GM12878 (cell line): ENCODE measurements at regions not wholly inside any gene's neighbourhood (a gene's known extent, or its start where the extent isn't known, plus 50 kb on each side); places are given as distances from the start of the nearest gene placed in this dataset.

Experiments used
- ATAC-seq: fragments of 200-7000 bp; cut with Tn5 transposase; 3 replicates; pipeline ENCODE4 v1.9.1; 2020; ENCODE audit warnings: mild to moderate bottlenecking, moderate library complexity
- BruUV-seq: library from RNA; stranded (reverse); fragments of 400-500 nt; replicated peaks from 2 replicates; lab custom pipeline; 2021; lab: Mats Ljungman, UMichigan
- CTCF ChIA-PET: fragments of 300-600 bp; sonication (Branson Sonifier 250); formaldehyde crosslinking; extraction: SDS; loops from one replicate; lab custom pipeline; 2021; ENCODE audit warnings: inconsistent platforms; lab: Yijun Ruan, JAX
- POLR2A ChIA-PET: fragments of 350-600 bp; formaldehyde crosslinking; extraction: SDS; loops from one replicate; lab custom pipeline; 2021; ENCODE audit warnings: inconsistent platforms; lab: Charles Lee
- RAD21 ChIA-PET: fragments of 300-600 bp; sonication (Branson Sonifier 250); formaldehyde crosslinking; loops from one replicate; lab custom pipeline; 2023; ENCODE audit warnings: antibody characterized with exemption; ENCODE audit not compliant: unreplicated experiment; lab: Charles Lee
- SMC1A ChIA-PET: fragments of 300-600 bp; sonication (Branson Sonifier 250); formaldehyde crosslinking; loops from one replicate; lab custom pipeline; 2023; ENCODE audit not compliant: unreplicated experiment, uncharacterized antibody; lab: Charles Lee
- DNase-seq: peaks from one replicate; pipeline ENCODE4 v3.0.0-alpha.2; 2011; ENCODE audit warnings: low read depth, low spot score
- FAIRE-seq: peaks from 3 replicates; lab custom pipeline; 2011; peaks lifted over from hg19 to GRCh38; lab: Jason Lieb, UNC
- H2AFZ ChIP-seq: 2 replicates; pipeline ENCODE4 v1.6.0; 2011; ENCODE audit warnings: low read depth, low read length, control low read depth; ENCODE audit not compliant: control insufficient read depth
- H3K27ac ChIP-seq: 2 replicates; pipeline ENCODE4 v1.5.1; 2011; ENCODE audit warnings: control low read depth; ENCODE audit not compliant: control insufficient read depth, insufficient read depth
- H3K27me3 ChIP-seq, 2 experiments: replicated peaks in 1 of 2; 2 replicates each; pipeline versions ENCODE4 v1.6.0 to v1.6.1; 2011; ENCODE audit warnings: low read length in 1 of 2; ENCODE audit not compliant: control insufficient read depth in 2 of 2, insufficient read depth in 2 of 2
- H3K36me3 ChIP-seq, 2 experiments: 2 replicates each; pipeline ENCODE4 v1.5.1; 2011; ENCODE audit warnings: low read length in 1 of 2; ENCODE audit not compliant: control insufficient read depth in 2 of 2, insufficient read depth in 2 of 2
- H3K4me1 ChIP-seq: 2 replicates; pipeline ENCODE4 v1.6.1; 2011; ENCODE audit warnings: mild to moderate bottlenecking, low read length, moderate library complexity, mixed read lengths; ENCODE audit not compliant: control insufficient read depth, insufficient read depth
- H3K4me2 ChIP-seq: 2 replicates; pipeline ENCODE4 v1.6.0; 2011; ENCODE audit warnings: control low read depth; ENCODE audit not compliant: control insufficient read depth, insufficient read depth
- H3K4me3 ChIP-seq: fragments of 200-600 bp; sonication (generic); 2 replicates; pipeline ENCODE4 v1.5.1; 2016
- H3K79me2 ChIP-seq: 2 replicates; pipeline ENCODE4 v1.6.0; 2011; ENCODE audit warnings: low read length; ENCODE audit not compliant: control insufficient read depth, insufficient read depth
- H3K9ac ChIP-seq: 2 replicates; pipeline ENCODE4 v1.8.0; 2011; ENCODE audit warnings: low read length, control low read depth, mixed read lengths; ENCODE audit not compliant: control insufficient read depth, insufficient read depth
- H3K9me3 ChIP-seq: replicated peaks from 3 replicates; pipeline ENCODE4 v1.5.1; 2011; ENCODE audit warnings: mild to moderate bottlenecking, low read length; ENCODE audit not compliant: control insufficient read depth, insufficient read depth
- H4K20me1 ChIP-seq: 2 replicates; pipeline ENCODE4 v1.6.0; 2011; ENCODE audit not compliant: control insufficient read depth, insufficient read depth
- CEBPB ChIP-seq, 2 experiments: fragments of 150-350 bp in 1 of 2; IDR thresholded peaks; 2 replicates each; pipeline ENCODE4 v1.6.1; 2012 to 2014; ENCODE audit warnings: low read depth in 2 of 2, low read length in 2 of 2, borderline replicate concordance in 1 of 2, inconsistent platforms in 1 of 2
- CHD1 ChIP-seq: IDR thresholded peaks from 2 replicates; pipeline ENCODE4 v1.6.1; 2012; ENCODE audit warnings: low read depth, low read length, improper control_type of control experiment
- CREB1 ChIP-seq: IDR thresholded peaks from 2 replicates; pipeline ENCODE4 v1.6.1; 2012; ENCODE audit warnings: low read depth, mild to moderate bottlenecking, inconsistent platforms
- CREM ChIP-seq: IDR thresholded peaks from 2 replicates; pipeline ENCODE4 v1.6.1; 2014; ENCODE audit warnings: antibody characterized with exemption, low read depth
- MTA3 ChIP-seq: IDR thresholded peaks from 2 replicates; pipeline ENCODE4 v1.6.1; 2012; ENCODE audit warnings: low read length, inconsistent platforms, borderline replicate concordance
- MYB ChIP-seq: fragments of 150-350 bp; IDR thresholded peaks from 2 replicates; pipeline ENCODE4 v1.6.1; 2014; ENCODE audit warnings: mild to moderate bottlenecking, low read depth, low read length, borderline replicate concordance
- RB1 ChIP-seq: fragments of 450-650 bp; formaldehyde crosslinking; IDR thresholded peaks from 2 replicates; pipeline ENCODE4 v1.6.1; 2017; ENCODE audit warnings: mild to moderate bottlenecking, borderline replicate concordance
- SMC3 ChIP-seq: IDR thresholded peaks from 2 replicates; pipeline ENCODE4 v1.6.1; 2011; ENCODE audit warnings: low read length, improper control_type of control experiment, borderline replicate concordance
- TARDBP ChIP-seq: IDR thresholded peaks from 2 replicates; pipeline ENCODE4 v1.6.1; 2016; ENCODE audit warnings: borderline replicate concordance
- TCF12 ChIP-seq: IDR thresholded peaks from 2 replicates; pipeline ENCODE4 v1.6.1; 2011; ENCODE audit warnings: low read depth, mild to moderate bottlenecking, low read length
- ZBTB33 ChIP-seq: fragments of 450-650 bp; IDR thresholded peaks from 2 replicates; pipeline ENCODE4 v1.6.1; 2017; ENCODE audit warnings: mild to moderate bottlenecking
- ZNF622 ChIP-seq: fragments of 450-650 bp; IDR thresholded peaks from 2 replicates; pipeline ENCODE4 v1.6.1; 2017; ENCODE audit warnings: mild to moderate bottlenecking, inconsistent platforms
- WGBS: methylation state at CpG from one replicate; pipeline ENCODE4 v1.1.6; 2016; ENCODE audit warnings: low lambda C conversion rate; ENCODE audit not compliant: insufficient replicate concordance, insufficient coverage; ENCODE audit errors: missing lambda C conversion rate; 5-methylcytosine and 5-hydroxymethylcytosine counted together
- in situ Hi-C: fragments of 300-500 bp; cut with MboI; formaldehyde crosslinking; loops from 9 replicates; pipeline ENCODE4 v1.14.3; 2018; ENCODE audit warnings: mixed read lengths
- intact Hi-C: fragments of 100-400 bp; cut with micrococcal nuclease; formaldehyde crosslinking; loops from one replicate; pipeline ENCODE4 v1.14.2; 2022; ENCODE audit not compliant: unreplicated experiment
- TF ChIP-seq, protein P1 (sequence below): IDR thresholded peaks from 2 replicates; pipeline ENCODE4 v1.6.1; 2011; ENCODE audit warnings: low read depth, low read length, improper control_type of control experiment, borderline replicate concordance
- TF ChIP-seq, protein P2 (sequence below): fragments of 450-650 bp; IDR thresholded peaks from 2 replicates; pipeline ENCODE4 v1.6.1; 2016; ENCODE audit warnings: mild to moderate bottlenecking, moderate library complexity, borderline replicate concordance
- TF ChIP-seq, protein P3 (sequence below): fragments of 450-650 bp; IDR thresholded peaks from 2 replicates; pipeline ENCODE4 v1.6.1; 2017; ENCODE audit warnings: mild to moderate bottlenecking, low read depth, inconsistent platforms; ENCODE audit not compliant: poor library complexity, severe bottlenecking

- no peak for DNase-seq
- no peak for FAIRE-seq
- intact Hi-C loops (no loop called here), in situ Hi-C loops (no loop called here)
- Histone ChIP-seq H3K27ac (no peak overlapping the region), H3K36me3 (no peaks in the 10 kb centered on the region), H3K27me3 (no peaks in the 10 kb centered on the region), H3K4me1 (no peaks in the 10 kb centered on the region; the same call in 1 of the 2 replicates), H3K9me3 (no peaks in the 10 kb centered on the region), H2AFZ (no peak overlapping the region), H3K4me2 (no peak overlapping the region), H3K4me3 (no peak overlapping the region), H3K79me2 (no peaks in the 10 kb centered on the region), H3K9ac (no peak overlapping the region), H4K20me1 (no peaks in the 10 kb centered on the region)
- ATAC-seq, result no peak
- POLR2A ChIA-PET, result no interaction called here
- no TSS peak for BruUV-seq
- SMC1A ChIA-PET, result interaction anchor here (3.3 kb wide), 1 partner anchor 12 kb away, joined by 14 read pairs; no protein-coding TSS in a partner anchor
- RAD21 ChIA-PET, result interaction anchor here (1.1 kb wide), 1 partner anchor 9 kb away, joined by 3 read pairs; no protein-coding TSS in a partner anchor
- TF ChIP-seq CREM (no peak), MYB (no peak), TARDBP (no peak), CREB1 (no peak), ZNF622 (no peak), MTA3 (no peak), ZBTB33 (no peak), TCF12 (no peak), CHD1 (no peak), CEBPB (IDR thresholded peaks at IDR 0.05; ENCODE audit: borderline replicate concordance in 1 of 2, low read depth in 2 of 2, low read length in 2 of 2) (no peak), SMC3 (no peak), RB1 (no peak)
- TF ChIP-seq, protein P1, sequence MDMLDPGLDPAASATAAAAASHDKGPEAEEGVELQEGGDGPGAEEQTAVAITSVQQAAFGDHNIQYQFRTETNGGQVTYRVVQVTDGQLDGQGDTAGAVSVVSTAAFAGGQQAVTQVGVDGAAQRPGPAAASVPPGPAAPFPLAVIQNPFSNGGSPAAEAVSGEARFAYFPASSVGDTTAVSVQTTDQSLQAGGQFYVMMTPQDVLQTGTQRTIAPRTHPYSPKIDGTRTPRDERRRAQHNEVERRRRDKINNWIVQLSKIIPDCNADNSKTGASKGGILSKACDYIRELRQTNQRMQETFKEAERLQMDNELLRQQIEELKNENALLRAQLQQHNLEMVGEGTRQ, result no peak
- TF ChIP-seq, protein P2, sequence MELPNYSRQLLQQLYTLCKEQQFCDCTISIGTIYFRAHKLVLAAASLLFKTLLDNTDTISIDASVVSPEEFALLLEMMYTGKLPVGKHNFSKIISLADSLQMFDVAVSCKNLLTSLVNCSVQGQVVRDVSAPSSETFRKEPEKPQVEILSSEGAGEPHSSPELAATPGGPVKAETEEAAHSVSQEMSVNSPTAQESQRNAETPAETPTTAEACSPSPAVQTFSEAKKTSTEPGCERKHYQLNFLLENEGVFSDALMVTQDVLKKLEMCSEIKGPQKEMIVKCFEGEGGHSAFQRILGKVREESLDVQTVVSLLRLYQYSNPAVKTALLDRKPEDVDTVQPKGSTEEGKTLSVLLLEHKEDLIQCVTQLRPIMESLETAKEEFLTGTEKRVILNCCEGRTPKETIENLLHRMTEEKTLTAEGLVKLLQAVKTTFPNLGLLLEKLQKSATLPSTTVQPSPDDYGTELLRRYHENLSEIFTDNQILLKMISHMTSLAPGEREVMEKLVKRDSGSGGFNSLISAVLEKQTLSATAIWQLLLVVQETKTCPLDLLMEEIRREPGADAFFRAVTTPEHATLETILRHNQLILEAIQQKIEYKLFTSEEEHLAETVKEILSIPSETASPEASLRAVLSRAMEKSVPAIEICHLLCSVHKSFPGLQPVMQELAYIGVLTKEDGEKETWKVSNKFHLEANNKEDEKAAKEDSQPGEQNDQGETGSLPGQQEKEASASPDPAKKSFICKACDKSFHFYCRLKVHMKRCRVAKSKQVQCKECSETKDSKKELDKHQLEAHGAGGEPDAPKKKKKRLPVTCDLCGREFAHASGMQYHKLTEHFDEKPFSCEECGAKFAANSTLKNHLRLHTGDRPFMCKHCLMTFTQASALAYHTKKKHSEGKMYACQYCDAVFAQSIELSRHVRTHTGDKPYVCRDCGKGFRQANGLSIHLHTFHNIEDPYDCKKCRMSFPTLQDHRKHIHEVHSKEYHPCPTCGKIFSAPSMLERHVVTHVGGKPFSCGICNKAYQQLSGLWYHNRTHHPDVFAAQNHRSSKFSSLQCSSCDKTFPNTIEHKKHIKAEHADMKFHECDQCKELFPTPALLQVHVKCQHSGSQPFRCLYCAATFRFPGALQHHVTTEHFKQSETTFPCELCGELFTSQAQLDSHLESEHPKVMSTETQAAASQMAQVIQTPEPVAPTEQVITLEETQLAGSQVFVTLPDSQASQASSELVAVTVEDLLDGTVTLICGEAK, result no peak
- TF ChIP-seq, protein P3, sequence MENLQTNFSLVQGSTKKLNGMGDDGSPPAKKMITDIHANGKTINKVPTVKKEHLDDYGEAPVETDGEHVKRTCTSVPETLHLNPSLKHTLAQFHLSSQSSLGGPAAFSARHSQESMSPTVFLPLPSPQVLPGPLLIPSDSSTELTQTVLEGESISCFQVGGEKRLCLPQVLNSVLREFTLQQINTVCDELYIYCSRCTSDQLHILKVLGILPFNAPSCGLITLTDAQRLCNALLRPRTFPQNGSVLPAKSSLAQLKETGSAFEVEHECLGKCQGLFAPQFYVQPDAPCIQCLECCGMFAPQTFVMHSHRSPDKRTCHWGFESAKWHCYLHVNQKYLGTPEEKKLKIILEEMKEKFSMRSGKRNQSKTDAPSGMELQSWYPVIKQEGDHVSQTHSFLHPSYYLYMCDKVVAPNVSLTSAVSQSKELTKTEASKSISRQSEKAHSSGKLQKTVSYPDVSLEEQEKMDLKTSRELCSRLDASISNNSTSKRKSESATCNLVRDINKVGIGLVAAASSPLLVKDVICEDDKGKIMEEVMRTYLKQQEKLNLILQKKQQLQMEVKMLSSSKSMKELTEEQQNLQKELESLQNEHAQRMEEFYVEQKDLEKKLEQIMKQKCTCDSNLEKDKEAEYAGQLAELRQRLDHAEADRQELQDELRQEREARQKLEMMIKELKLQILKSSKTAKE, result no peak
- 0% methylated on average over 3 of the region's 3 CpGs for WGBS
- CTCF ChIA-PET, result interaction anchor here (0.6 to 2.5 kb wide), 4 partner anchors 10 to 14 kb away, joined by 3 to 8 read pairs (median 4); no protein-coding TSS in a partner anchor
Measured at GRCh38 chr5:5050801-5051200, 89.3 kb upstream of the ADAMTS16 start.
